GM12878 (cell line): ENCODE measurements at regions not wholly inside any gene's neighbourhood (a gene's known extent, or its start where the extent isn't known, plus 50 kb on each side); places are given as distances from the start of the nearest gene placed in this dataset.

Experiments
- ATAC-seq: fragments of 200-7000 bp; cut with Tn5 transposase; 3 replicates; pipeline ENCODE4 v1.9.1; 2020; ENCODE audit warnings: mild to moderate bottlenecking, moderate library complexity
- BruUV-seq: library from RNA; stranded (reverse); fragments of 400-500 nt; replicated peaks from 2 replicates; lab custom pipeline; 2021; lab: Mats Ljungman, UMichigan
- CTCF ChIA-PET: fragments of 300-600 bp; sonication (Branson Sonifier 250); formaldehyde crosslinking; extraction: SDS; loops from one replicate; lab custom pipeline; 2021; ENCODE audit warnings: inconsistent platforms; lab: Yijun Ruan, JAX
- POLR2A ChIA-PET: fragments of 350-600 bp; formaldehyde crosslinking; extraction: SDS; loops from one replicate; lab custom pipeline; 2021; ENCODE audit warnings: inconsistent platforms; lab: Charles Lee
- RAD21 ChIA-PET: fragments of 300-600 bp; sonication (Branson Sonifier 250); formaldehyde crosslinking; loops from one replicate; lab custom pipeline; 2023; ENCODE audit warnings: antibody characterized with exemption; ENCODE audit not compliant: unreplicated experiment; lab: Charles Lee
- SMC1A ChIA-PET: fragments of 300-600 bp; sonication (Branson Sonifier 250); formaldehyde crosslinking; loops from one replicate; lab custom pipeline; 2023; ENCODE audit not compliant: unreplicated experiment, uncharacterized antibody; lab: Charles Lee
- DNase-seq: peaks from one replicate; pipeline ENCODE4 v3.0.0-alpha.2; 2011; ENCODE audit warnings: low read depth, low spot score
- FAIRE-seq: peaks from 3 replicates; lab custom pipeline; 2011; peaks lifted over from hg19 to GRCh38; lab: Jason Lieb, UNC
- H2AFZ ChIP-seq: 2 replicates; pipeline ENCODE4 v1.6.0; 2011; ENCODE audit warnings: low read depth, low read length, control low read depth; ENCODE audit not compliant: control insufficient read depth
- H3K27ac ChIP-seq: 2 replicates; pipeline ENCODE4 v1.5.1; 2011; ENCODE audit warnings: control low read depth; ENCODE audit not compliant: control insufficient read depth, insufficient read depth
- H3K27me3 ChIP-seq, 2 experiments: replicated peaks in 1 of 2; 2 replicates each; pipeline versions ENCODE4 v1.6.0 to v1.6.1; 2011; ENCODE audit warnings: low read length in 1 of 2; ENCODE audit not compliant: control insufficient read depth in 2 of 2, insufficient read depth in 2 of 2
- H3K36me3 ChIP-seq, 2 experiments: 2 replicates each; pipeline ENCODE4 v1.5.1; 2011; ENCODE audit warnings: low read length in 1 of 2; ENCODE audit not compliant: control insufficient read depth in 2 of 2, insufficient read depth in 2 of 2
- H3K4me1 ChIP-seq: 2 replicates; pipeline ENCODE4 v1.6.1; 2011; ENCODE audit warnings: mild to moderate bottlenecking, low read length, moderate library complexity, mixed read lengths; ENCODE audit not compliant: control insufficient read depth, insufficient read depth
- H3K4me2 ChIP-seq: 2 replicates; pipeline ENCODE4 v1.6.0; 2011; ENCODE audit warnings: control low read depth; ENCODE audit not compliant: control insufficient read depth, insufficient read depth
- H3K4me3 ChIP-seq: fragments of 200-600 bp; sonication (generic); 2 replicates; pipeline ENCODE4 v1.5.1; 2016
- H3K79me2 ChIP-seq: 2 replicates; pipeline ENCODE4 v1.6.0; 2011; ENCODE audit warnings: low read length; ENCODE audit not compliant: control insufficient read depth, insufficient read depth
- H3K9ac ChIP-seq: 2 replicates; pipeline ENCODE4 v1.8.0; 2011; ENCODE audit warnings: low read length, control low read depth, mixed read lengths; ENCODE audit not compliant: control insufficient read depth, insufficient read depth
- H3K9me3 ChIP-seq: replicated peaks from 3 replicates; pipeline ENCODE4 v1.5.1; 2011; ENCODE audit warnings: mild to moderate bottlenecking, low read length; ENCODE audit not compliant: control insufficient read depth, insufficient read depth
- H4K20me1 ChIP-seq: 2 replicates; pipeline ENCODE4 v1.6.0; 2011; ENCODE audit not compliant: control insufficient read depth, insufficient read depth
- ATF2 ChIP-seq: IDR thresholded peaks from 2 replicates; pipeline ENCODE4 v1.6.1; 2012; ENCODE audit warnings: low read length, inconsistent platforms
- BMI1 ChIP-seq: fragments of 450-650 bp; IDR thresholded peaks from 2 replicates; pipeline ENCODE4 v1.6.1; 2016; ENCODE audit warnings: mild to moderate bottlenecking, moderate library complexity, borderline replicate concordance
- CBFB ChIP-seq: IDR thresholded peaks from 2 replicates; pipeline ENCODE4 v1.6.1; 2016; ENCODE audit warnings: antibody characterized with exemption, low read depth
- CTCF ChIP-seq, 3 experiments: IDR thresholded peaks in 2 of 3; conservative IDR thresholded peaks in 1 of 3; 2 replicates each; pipeline ENCODE4 v1.5.1; 2011; ENCODE audit warnings: low read depth in 3 of 3, low read length in 3 of 3, mild to moderate bottlenecking in 3 of 3, control low read depth in 2 of 3, moderate library complexity in 2 of 3, inconsistent platforms in 1 of 3, mixed read lengths in 1 of 3; ENCODE audit not compliant: control insufficient read depth in 2 of 3, insufficient read depth in 1 of 3; ENCODE audit errors: extremely low read depth in 1 of 3
- EP300 ChIP-seq, 2 experiments: fragments of 150-350 bp in 1 of 2; IDR thresholded peaks; 2 replicates each; pipeline ENCODE4 v1.6.1; 2011 to 2012; ENCODE audit warnings: low read depth in 2 of 2, low read length in 2 of 2, borderline replicate concordance in 1 of 2, improper control_type of control experiment in 1 of 2, inconsistent platforms in 1 of 2; ENCODE audit not compliant: control insufficient read depth in 1 of 2
- HDAC2 ChIP-seq: fragments of 200-600 bp; sonication (generic); IDR thresholded peaks from 2 replicates; pipeline ENCODE4 v1.6.1; 2017
- IKZF1 ChIP-seq: fragments of 450-650 bp; conservative IDR thresholded peaks from 2 replicates; pipeline ENCODE4 v1.6.1; 2017; ENCODE audit warnings: antibody characterized with exemption, mild to moderate bottlenecking
- MXI1 ChIP-seq: fragments of 150-350 bp; IDR thresholded peaks from 2 replicates; pipeline ENCODE4 v1.6.1; 2011; ENCODE audit warnings: low read depth, mild to moderate bottlenecking, inconsistent platforms, low read length, improper control_type of control experiment
- POLR2AphosphoS2 ChIP-seq: IDR thresholded peaks from 2 replicates; pipeline ENCODE4 v1.6.1; 2011; ENCODE audit warnings: low read depth, mild to moderate bottlenecking, low read length, improper control_type of control experiment, moderate library complexity
- ZBTB4 ChIP-seq: fragments of 450-650 bp; formaldehyde crosslinking; IDR thresholded peaks from 2 replicates; pipeline ENCODE4 v1.4.0; 2022; ENCODE audit warnings: mild to moderate bottlenecking, moderate library complexity
- ZNF24 ChIP-seq: fragments of 450-650 bp; IDR thresholded peaks from 2 replicates; pipeline ENCODE4 v1.6.1; 2017; ENCODE audit warnings: antibody characterized with exemption, mild to moderate bottlenecking
- WGBS: methylation state at CpG from one replicate; pipeline ENCODE4 v1.1.6; 2016; ENCODE audit warnings: low lambda C conversion rate; ENCODE audit not compliant: insufficient replicate concordance, insufficient coverage; ENCODE audit errors: missing lambda C conversion rate; 5-methylcytosine and 5-hydroxymethylcytosine counted together
- in situ Hi-C: fragments of 300-500 bp; cut with MboI; formaldehyde crosslinking; loops from 9 replicates; pipeline ENCODE4 v1.14.3; 2018; ENCODE audit warnings: mixed read lengths
- intact Hi-C: fragments of 100-400 bp; cut with micrococcal nuclease; formaldehyde crosslinking; loops from one replicate; pipeline ENCODE4 v1.14.2; 2022; ENCODE audit not compliant: unreplicated experiment

- TF ChIP-seq CTCF (IDR thresholded peaks at IDR 0.05 in 2 of 3, conservative IDR thresholded peaks at IDR 0.05 in 1 of 3; ENCODE audit: control insufficient read depth in 2 of 3, extremely low read depth in 1 of 3, insufficient read depth in 1 of 3, low read depth in 3 of 3, low read length in 3 of 3) (no peak), ATF2 (no peak)
- TF ChIP-seq, all 136 proteins: peak for 0
These were observed 1138.8 kb upstream of the NXPH2 start (continued) for GRCh38 chr2:139918982-139919381.

GRCh38 chr2:139917690-139918384 is 1137.6 kb upstream of the NXPH2 start:
- DNase-seq (no peak), FAIRE-seq (no peak), ATAC-seq (no peak)
- H3K4me2 ChIP-seq = no peak overlapping the region
- no peaks in the 10 kb centered on the region for H3K27me3 ChIP-seq
- no peaks in the 10 kb centered on the region for H3K4me1 ChIP-seq
- TF ChIP-seq EP300 (IDR thresholded peaks at IDR 0.05; ENCODE audit: borderline replicate concordance in 1 of 2, control insufficient read depth in 1 of 2, low read depth in 2 of 2, low read length in 2 of 2) (no peak), CBFB (no peak), IKZF1 (no peak), BMI1 (no peak), ZBTB4 (CRISPR knock-in tag) (no peak), MXI1 (no peak), HDAC2 (no peak), POLR2AphosphoS2 (no peak), ZNF24 (no peak)
- ChIA-PET CTCF (interaction anchor here (1.1 kb wide), 1 partner anchor 946 kb away, joined by 4 read pairs; no protein-coding TSS in a partner anchor), POLR2A (no interaction called here), SMC1A (no interaction called here), RAD21 (interaction anchor here (0.7 kb wide), 1 partner anchor 139 kb away, joined by 3 read pairs; no protein-coding TSS in a partner anchor)
- 2% methylated on average over 3 of the region's 3 CpGs for WGBS
- no peak overlapping the region for H3K27ac ChIP-seq
- H2AFZ ChIP-seq = no peak overlapping the region
- H4K20me1 ChIP-seq = no peaks in the 10 kb centered on the region
- in situ Hi-C loops (no loop called here), intact Hi-C loops (no loop called here)
- no peaks in the 10 kb centered on the region for H3K79me2 ChIP-seq
- no peaks in the 10 kb centered on the region for H3K9me3 ChIP-seq
- no peak overlapping the region for H3K4me3 ChIP-seq
- no peak overlapping the region for H3K9ac ChIP-seq
- H3K36me3 ChIP-seq = no peaks in the 10 kb centered on the region
- BruUV-seq = no TSS peak
